ENCODE measurements at regions not wholly inside any gene's neighbourhood (a gene's known extent, or its start where the extent isn't known, plus 50 kb on each side); places are given as distances from the start of the nearest gene placed in this dataset.
A peak's percentile ranks its signal among the peaks of the same experiment; 100 is the strongest.

- DNase-seq (ENCODE audit: low spot score in 2 of 2) (no peak), ATAC-seq (no peak)
- no peaks in the 10 kb centered on the region for H3K9me3 Mint-ChIP-seq
- no peaks in the 10 kb centered on the region for H3K36me3 Mint-ChIP-seq
- peak overlapping the region in 1 of 2 donors; percentile 32 for H3K27ac Mint-ChIP-seq
Observed at GRCh38 chr12:124448955-124449622, 118.3 kb downstream of the NCOR2 start.

- H3K27ac Mint-ChIP-seq: no peak overlapping the region
Observed at GRCh38 chr12:124448241-124448954, 119.0 kb downstream of the NCOR2 start.

GRCh38 chr12:124446364-124446763, 121.0 kb downstream of the NCOR2 start:
- Mint-ChIP-seq H3K27ac (peak overlapping the region in 1 of 2 donors; percentile 85), H3K9me3 (no peaks in the 10 kb centered on the region), H3K36me3 (no peaks in the 10 kb centered on the region)
- DNase-seq (ENCODE audit: low spot score in 2 of 2): no peak
- ATAC-seq: no peak

More at GRCh38 chr12:124448241-124448954, 119.0 kb downstream of the NCOR2 start:
- no peak for ATAC-seq
- no peaks in the 10 kb centered on the region for H3K36me3 Mint-ChIP-seq
- DNase-seq (ENCODE audit: low spot score in 2 of 2): no peak
- no peaks in the 10 kb centered on the region for H3K9me3 Mint-ChIP-seq

GRCh38 chr12:124445826-124446225, 121.6 kb downstream of the NCOR2 start:
- H3K9me3 Mint-ChIP-seq: no peaks in the 10 kb centered on the region
- ATAC-seq (no peak), DNase-seq (ENCODE audit: low spot score in 2 of 2) (no peak)
- H3K27ac Mint-ChIP-seq: no peak overlapping the region
- no peaks in the 10 kb centered on the region for H3K36me3 Mint-ChIP-seq

- no peak overlapping the region for H3K27ac Mint-ChIP-seq
- H3K36me3 Mint-ChIP-seq: no peaks in the 10 kb centered on the region
- DNase-seq (ENCODE audit: low spot score in 2 of 2) (no peak), ATAC-seq (no peak)
- no peaks in the 10 kb centered on the region for H3K9me3 Mint-ChIP-seq
Observed at GRCh38 chr12:124445121-124445718, 122.2 kb downstream of the NCOR2 start.

- ATAC-seq: no peak
- Mint-ChIP-seq H3K27ac (peak overlapping the region in 1 of 2 donors; percentile 76), H3K9me3 (no peaks in the 10 kb centered on the region), H3K36me3 (no peaks in the 10 kb centered on the region)
- no peak for DNase-seq (ENCODE audit: low spot score in 2 of 2)
Observed at GRCh38 chr12:124443931-124444712, 123.3 kb downstream of the NCOR2 start.

GRCh38 chr12:124442772-124443445, 124.5 kb downstream of the NCOR2 start:
- Mint-ChIP-seq H3K9me3 (no peaks in the 10 kb centered on the region), H3K27ac (peak overlapping the region in 1 of 2 donors; percentile 87), H3K36me3 (no peaks in the 10 kb centered on the region)
- DNase-seq (ENCODE audit: low spot score in 2 of 2) (no peak), ATAC-seq (no peak)

GRCh38 chr12:124442281-124442680, 125.1 kb downstream of the NCOR2 start:
- DNase-seq (ENCODE audit: low spot score in 2 of 2) (no peak), ATAC-seq (no peak)
- Mint-ChIP-seq H3K27ac (peak overlapping the region in 1 of 2 donors; percentile 87), H3K9me3 (no peaks in the 10 kb centered on the region), H3K36me3 (no peaks in the 10 kb centered on the region)

- peak overlapping the region in 1 of 2 donors; percentile 32 for H3K27ac Mint-ChIP-seq
- H3K36me3 Mint-ChIP-seq: no peaks in the 10 kb centered on the region
- no peak for DNase-seq (ENCODE audit: low spot score in 2 of 2)
- H3K9me3 Mint-ChIP-seq: no peaks in the 10 kb centered on the region
- ATAC-seq: no peak
Observed at GRCh38 chr12:124441443-124442194, 125.8 kb downstream of the NCOR2 start.

GRCh38 chr12:124440841-124441381, 126.5 kb downstream of the NCOR2 start:
- no peaks in the 10 kb centered on the region for H3K9me3 Mint-ChIP-seq
- H3K27ac Mint-ChIP-seq: peak overlapping the region; percentile 6 to 66
- no peak for ATAC-seq

GRCh38 chr12:124440031-124440626, 127.3 kb downstream of the NCOR2 start:
- no peak for ATAC-seq
- Mint-ChIP-seq H3K36me3 (no peaks in the 10 kb centered on the region), H3K9me3 (no peaks in the 10 kb centered on the region), H3K27ac (peak overlapping the region in 1 of 2 donors; percentile 6)
- DNase-seq (ENCODE audit: low spot score in 2 of 2): no peak

More at GRCh38 chr12:124440841-124441381, 126.5 kb downstream of the NCOR2 start:
- no peak for DNase-seq (ENCODE audit: low spot score in 2 of 2)
- H3K36me3 Mint-ChIP-seq: no peaks in the 10 kb centered on the region

- DNase-seq (ENCODE audit: low spot score in 2 of 2) (no peak), ATAC-seq (peak in 1 of 2 donors; percentile 46)
- H3K27ac Mint-ChIP-seq: no peak overlapping the region
- H3K36me3 Mint-ChIP-seq: no peaks in the 10 kb centered on the region
- H3K9me3 Mint-ChIP-seq: no peaks in the 10 kb centered on the region
Observed at GRCh38 chr12:124438437-124439056, 128.9 kb downstream of the NCOR2 start.

GRCh38 chr12:124437617-124438436, 129.6 kb downstream of the NCOR2 start:
- Mint-ChIP-seq H3K36me3 (no peaks in the 10 kb centered on the region), H3K27ac (peak overlapping the region in 1 of 2 donors; percentile 9), H3K9me3 (no peaks in the 10 kb centered on the region)
- ATAC-seq: peak in 1 of 2 donors; percentile 18
- DNase-seq (ENCODE audit: low spot score in 2 of 2): no peak

- no peak overlapping the region for H3K27ac Mint-ChIP-seq
- H3K9me3 Mint-ChIP-seq: no peaks in the 10 kb centered on the region
- ATAC-seq (no peak), DNase-seq (ENCODE audit: low spot score in 2 of 2) (no peak)
- no peaks in the 10 kb centered on the region for H3K36me3 Mint-ChIP-seq
Observed at GRCh38 chr12:124437121-124437520, 130.3 kb downstream of the NCOR2 start.
